Urinary bladder (tissue), 3 donors: ENCODE measurements at regions not wholly inside any gene's neighbourhood (a gene's known extent, or its start where the extent isn't known, plus 50 kb on each side); places are given as distances from the start of the nearest gene placed in this dataset.

Experiments used
- DNase-seq: peaks from one replicate; pipeline ENCODE4 v3.0.0-alpha.2; 2015; ENCODE audit errors: extremely low spot score
- H3K27ac ChIP-seq: one replicate; pipeline ENCODE4 v1.5.1; 2013; ENCODE audit warnings: low read depth, mild to moderate bottlenecking, moderate library complexity
- H3K36me3 ChIP-seq: one replicate; pipeline ENCODE4 v1.6.1; 2013; ENCODE audit warnings: mild to moderate bottlenecking, moderate library complexity; ENCODE audit not compliant: insufficient read depth
- H3K4me1 ChIP-seq: one replicate; pipeline ENCODE4 v1.6.1; 2013; ENCODE audit warnings: mild to moderate bottlenecking, moderate library complexity; ENCODE audit not compliant: insufficient read depth
- H3K4me3 ChIP-seq: one replicate; pipeline ENCODE4 v1.5.1; 2013; ENCODE audit warnings: low read depth, low read length
- WGBS: extraction: QIAGEN DNeasy Blood & Tissue Kit; methylation state at CpG from one replicate; pipeline ENCODE4 v1.1.7; 2013; 5-methylcytosine and 5-hydroxymethylcytosine counted together
- donor health status: healthy with polysubstance abuse.
- donor health status: healthy.

- H3K4me1 ChIP-seq, result no peaks in the 10 kb centered on the region
- H3K27ac ChIP-seq, result no peak overlapping the region
- DNase-seq, result no peak
- WGBS, result 27% methylated on average over 32 of the region's 32 CpGs
- H3K36me3 ChIP-seq, result no peaks in the 10 kb centered on the region
- no peak overlapping the region for H3K4me3 ChIP-seq
These were observed 73.9 kb downstream of the MYCN start for GRCh38 chr2:16014041-16014787.

GRCh38 chr2:16013359-16013911 lies 73.1 kb downstream of the MYCN start:
- H3K36me3 ChIP-seq, result no peaks in the 10 kb centered on the region
- no peaks in the 10 kb centered on the region for H3K4me1 ChIP-seq
- DNase-seq, result no peak
- no peak overlapping the region for H3K27ac ChIP-seq
- no peak overlapping the region for H3K4me3 ChIP-seq
- 13% methylated on average over 20 of the region's 20 CpGs for WGBS

- Histone ChIP-seq H3K4me1 (no peaks in the 10 kb centered on the region), H3K4me3 (no peak overlapping the region), H3K27ac (no peak overlapping the region), H3K36me3 (no peaks in the 10 kb centered on the region)
- no peak for DNase-seq
- whole genome bisulfite sequencing, result 14% methylated on average over 19 of the region's 19 CpGs
These were observed 72.4 kb downstream of the MYCN start for GRCh38 chr2:16012626-16013358.

GRCh38 chr2:16012029-16012596 lies 71.8 kb downstream of the MYCN start:
- H3K4me1 ChIP-seq, result no peaks in the 10 kb centered on the region
- H3K27ac ChIP-seq, result no peak overlapping the region
- no peak for DNase-seq
- no peaks in the 10 kb centered on the region for H3K36me3 ChIP-seq
- WGBS, result 86% methylated on average over 2 of the region's 2 CpGs
- no peak overlapping the region for H3K4me3 ChIP-seq

- H3K27ac ChIP-seq, result no peak overlapping the region
- no peak overlapping the region for H3K4me3 ChIP-seq
- H3K36me3 ChIP-seq, result no peaks in the 10 kb centered on the region
- WGBS, result 83% methylated on average over 2 of the region's 2 CpGs
- no peak for DNase-seq
- no peaks in the 10 kb centered on the region for H3K4me1 ChIP-seq
These were observed 71.2 kb downstream of the MYCN start for GRCh38 chr2:16011621-16011960.

- Histone ChIP-seq H3K4me3 (no peak overlapping the region), H3K4me1 (no peaks in the 10 kb centered on the region), H3K27ac (no peak overlapping the region), H3K36me3 (no peaks in the 10 kb centered on the region)
- no peak for DNase-seq
- WGBS, result 87% methylated on average over 2 of the region's 2 CpGs
These were observed 70.7 kb downstream of the MYCN start for GRCh38 chr2:16010951-16011620.

GRCh38 chr2:16010011-16010410 lies 69.7 kb downstream of the MYCN start:
- Histone ChIP-seq H3K4me1 (no peaks in the 10 kb centered on the region), H3K4me3 (no peak overlapping the region), H3K27ac (no peak overlapping the region), H3K36me3 (no peaks in the 10 kb centered on the region)
- DNase-seq, result no peak
- WGBS, result 51% methylated on average over 3 of the region's 3 CpGs

GRCh38 chr2:16009560-16009959 lies 69.2 kb downstream of the MYCN start:
- H3K4me3 ChIP-seq, result no peak overlapping the region
- no peak overlapping the region for H3K27ac ChIP-seq

GRCh38 chr2:16008856-16009255 lies 68.5 kb downstream of the MYCN start:
- no peak overlapping the region for H3K27ac ChIP-seq
- no peak overlapping the region for H3K4me3 ChIP-seq
- no peaks in the 10 kb centered on the region for H3K36me3 ChIP-seq
- no peaks in the 10 kb centered on the region for H3K4me1 ChIP-seq
- DNase-seq, result no peak
- 81% methylated on average over 6 of the region's 6 CpGs for WGBS

More at GRCh38 chr2:16009560-16009959, 69.2 kb downstream of the MYCN start:
- DNase-seq, result no peak
- H3K4me1 ChIP-seq, result no peaks in the 10 kb centered on the region
- no peaks in the 10 kb centered on the region for H3K36me3 ChIP-seq

GRCh38 chr2:16008331-16008850 lies 68.0 kb downstream of the MYCN start:
- no peaks in the 10 kb centered on the region for H3K4me1 ChIP-seq
- H3K4me3 ChIP-seq, result no peak overlapping the region
- no peak for DNase-seq
- WGBS, result 60% methylated on average over 8 of the region's 8 CpGs
- H3K36me3 ChIP-seq, result no peaks in the 10 kb centered on the region
- H3K27ac ChIP-seq, result no peak overlapping the region

GRCh38 chr2:16007167-16007934 lies 67.0 kb downstream of the MYCN start:
- WGBS, result 73% methylated on average over 6 of the region's 6 CpGs
- DNase-seq, result no peak
- Histone ChIP-seq H3K4me3 (no peak overlapping the region), H3K27ac (no peak overlapping the region), H3K36me3 (no peaks in the 10 kb centered on the region), H3K4me1 (no peaks in the 10 kb centered on the region)

GRCh38 chr2:16006537-16007166 lies 66.3 kb downstream of the MYCN start:
- no peaks in the 10 kb centered on the region for H3K36me3 ChIP-seq

More at GRCh38 chr2:16006537-16007166, 66.3 kb downstream of the MYCN start:
- no peaks in the 10 kb centered on the region for H3K4me1 ChIP-seq
- no peak for DNase-seq
- no peak overlapping the region for H3K4me3 ChIP-seq
- WGBS, result 36% methylated on average over 4 of the region's 4 CpGs
- H3K27ac ChIP-seq, result no peak overlapping the region
